Smooth muscle cell (in vitro differentiated cells): ENCODE measurements at regions not wholly inside any gene's neighbourhood (a gene's known extent, or its start where the extent isn't known, plus 50 kb on each side); places are given as distances from the start of the nearest gene placed in this dataset.

Source experiments
- DNase-seq: peaks from one replicate; lab custom pipeline; 2025; ENCODE audit not compliant: unreplicated experiment; lab: John Stamatoyannopoulos, UW
- H2AFZ ChIP-seq: fragments of 200-600 bp; sonication (generic); 2 replicates; pipeline ENCODE4 v1.6.0; 2016; ENCODE audit warnings: antibody characterized with exemption, low read depth, mild to moderate bottlenecking
- H3F3A ChIP-seq: fragments of 200-600 bp; sonication (generic); 2 replicates; pipeline ENCODE4 v1.6.0; 2017; ENCODE audit warnings: antibody characterized with exemption, low read depth
- H3K27ac ChIP-seq: fragments of 200-600 bp; sonication (generic); 2 replicates; pipeline ENCODE4 v1.5.1; 2016; ENCODE audit warnings: low read depth, mild to moderate bottlenecking
- H3K27me3 ChIP-seq: fragments of 200-600 bp; sonication (generic); 2 replicates; pipeline ENCODE4 v1.6.1; 2016; ENCODE audit warnings: low read depth, mild to moderate bottlenecking
- H3K36me3 ChIP-seq: fragments of 200-600 bp; sonication (generic); 2 replicates; pipeline ENCODE4 v1.5.1; 2016; ENCODE audit warnings: low read depth
- H3K4me1 ChIP-seq: fragments of 200-600 bp; sonication (generic); 2 replicates; pipeline ENCODE4 v1.5.1; 2016; ENCODE audit warnings: low read depth
- H3K4me2 ChIP-seq: fragments of 200-600 bp; sonication (generic); 2 replicates; pipeline ENCODE4 v1.6.0; 2016; ENCODE audit warnings: mild to moderate bottlenecking
- H3K4me3 ChIP-seq: fragments of 200-600 bp; sonication (generic); 2 replicates; pipeline ENCODE4 v1.5.1; 2016; ENCODE audit warnings: mild to moderate bottlenecking
- H3K79me2 ChIP-seq: fragments of 200-600 bp; sonication (generic); 2 replicates; pipeline ENCODE4 v1.6.0; 2016; ENCODE audit warnings: low read depth, mild to moderate bottlenecking
- H3K9ac ChIP-seq: fragments of 200-600 bp; sonication (generic); 2 replicates; pipeline ENCODE4 v1.6.0; 2016; ENCODE audit warnings: low read depth
- H3K9me3 ChIP-seq: fragments of 200-600 bp; sonication (generic); replicated peaks from 2 replicates; pipeline ENCODE4 v1.5.1; 2016; ENCODE audit warnings: low read depth
- H4K20me1 ChIP-seq: fragments of 200-600 bp; sonication (generic); 2 replicates; pipeline ENCODE4 v1.6.0; 2016; ENCODE audit warnings: low read depth
- whole genome bisulfite sequencing: methylation state at CpG from one replicate; pipeline ENCODE4 v1.1.7; 2016; ENCODE audit warnings: low lambda C conversion rate; 5-methylcytosine and 5-hydroxymethylcytosine counted together
- TF ChIP-seq, protein P1 (sequence below): fragments of 200-600 bp; sonication (generic); IDR thresholded peaks from 2 replicates; pipeline ENCODE4 v1.5.1; 2017; ENCODE audit warnings: borderline replicate concordance, mild to moderate bottlenecking, antibody characterized with exemption; ENCODE audit not compliant: insufficient read depth, poor library complexity, severe bottlenecking

DNA sequence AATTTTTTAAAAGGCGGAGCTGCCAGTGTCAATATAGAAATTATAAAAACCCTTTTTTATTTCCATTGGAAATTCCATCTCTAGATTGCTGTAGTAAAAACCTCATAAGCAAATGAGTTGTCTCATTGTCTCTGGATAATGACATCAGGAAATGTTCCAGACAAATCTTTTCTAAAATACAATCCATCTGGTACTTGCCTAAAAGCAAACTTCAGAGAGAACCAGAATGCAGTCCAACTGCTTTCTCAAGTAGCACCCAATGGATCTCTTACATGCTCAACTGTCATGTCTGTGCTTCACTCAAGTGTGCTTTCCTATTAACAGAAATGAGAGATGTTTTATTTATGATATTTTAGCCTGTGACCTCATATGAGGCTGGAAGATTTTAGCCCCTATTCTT is 399.6 kb upstream of the NDST3 start:
- 100% methylated on average over 1 of the region's 1 CpG for WGBS
- no peak overlapping the region for H3K9ac ChIP-seq
- no peaks in the 10 kb centered on the region for H3K27me3 ChIP-seq
- H3K4me1 ChIP-seq, result no peaks in the 10 kb centered on the region
- H3K36me3 ChIP-seq, result no peaks in the 10 kb centered on the region
- H3F3A ChIP-seq, result no peaks in the 10 kb centered on the region
- H3K4me3 ChIP-seq, result no peak overlapping the region
- no peaks in the 10 kb centered on the region for H4K20me1 ChIP-seq
- H3K9me3 ChIP-seq, result no peaks in the 10 kb centered on the region
- no peak overlapping the region for H2AFZ ChIP-seq
- H3K27ac ChIP-seq, result no peak overlapping the region
- H3K79me2 ChIP-seq, result no peaks in the 10 kb centered on the region
- DNase-seq, result no peak
- H3K4me2 ChIP-seq, result no peak overlapping the region
- TF ChIP-seq, protein P1, sequence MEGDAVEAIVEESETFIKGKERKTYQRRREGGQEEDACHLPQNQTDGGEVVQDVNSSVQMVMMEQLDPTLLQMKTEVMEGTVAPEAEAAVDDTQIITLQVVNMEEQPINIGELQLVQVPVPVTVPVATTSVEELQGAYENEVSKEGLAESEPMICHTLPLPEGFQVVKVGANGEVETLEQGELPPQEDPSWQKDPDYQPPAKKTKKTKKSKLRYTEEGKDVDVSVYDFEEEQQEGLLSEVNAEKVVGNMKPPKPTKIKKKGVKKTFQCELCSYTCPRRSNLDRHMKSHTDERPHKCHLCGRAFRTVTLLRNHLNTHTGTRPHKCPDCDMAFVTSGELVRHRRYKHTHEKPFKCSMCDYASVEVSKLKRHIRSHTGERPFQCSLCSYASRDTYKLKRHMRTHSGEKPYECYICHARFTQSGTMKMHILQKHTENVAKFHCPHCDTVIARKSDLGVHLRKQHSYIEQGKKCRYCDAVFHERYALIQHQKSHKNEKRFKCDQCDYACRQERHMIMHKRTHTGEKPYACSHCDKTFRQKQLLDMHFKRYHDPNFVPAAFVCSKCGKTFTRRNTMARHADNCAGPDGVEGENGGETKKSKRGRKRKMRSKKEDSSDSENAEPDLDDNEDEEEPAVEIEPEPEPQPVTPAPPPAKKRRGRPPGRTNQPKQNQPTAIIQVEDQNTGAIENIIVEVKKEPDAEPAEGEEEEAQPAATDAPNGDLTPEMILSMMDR, result no peak

DNA sequence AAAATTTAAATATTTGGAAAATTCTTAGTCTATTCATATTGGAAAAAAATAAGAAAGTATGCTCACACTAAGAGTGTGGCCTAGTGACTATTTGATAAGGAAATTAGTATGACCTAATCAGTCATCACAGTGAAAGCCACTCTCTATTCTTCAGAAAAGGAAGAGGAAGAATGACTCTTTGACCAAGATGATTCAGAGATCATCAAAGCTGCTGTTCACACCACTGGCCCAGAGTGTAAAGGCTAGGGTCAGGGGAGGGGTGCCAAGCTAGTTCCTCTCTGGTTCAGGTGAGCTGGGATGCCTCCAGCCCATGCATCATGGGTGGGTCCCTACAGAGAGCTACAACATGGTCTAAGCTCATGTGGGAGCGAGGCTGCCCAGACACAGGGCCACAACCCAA is 396.9 kb upstream of the NDST3 start:
- Histone ChIP-seq H3K27ac (no peak overlapping the region), H3K9ac (no peak overlapping the region), H3K4me3 (no peak overlapping the region), H3K36me3 (no peaks in the 10 kb centered on the region), H4K20me1 (no peaks in the 10 kb centered on the region), H2AFZ (no peak overlapping the region), H3K79me2 (no peaks in the 10 kb centered on the region), H3K9me3 (no peaks in the 10 kb centered on the region), H3K4me1 (no peaks in the 10 kb centered on the region), H3K4me2 (no peak overlapping the region), H3F3A (no peaks in the 10 kb centered on the region), H3K27me3 (no peaks in the 10 kb centered on the region)
- DNase-seq, result no peak
- TF ChIP-seq, protein P1, result no peak
- WGBS, result 100% methylated on average over 1 of the region's 1 CpG

DNA sequence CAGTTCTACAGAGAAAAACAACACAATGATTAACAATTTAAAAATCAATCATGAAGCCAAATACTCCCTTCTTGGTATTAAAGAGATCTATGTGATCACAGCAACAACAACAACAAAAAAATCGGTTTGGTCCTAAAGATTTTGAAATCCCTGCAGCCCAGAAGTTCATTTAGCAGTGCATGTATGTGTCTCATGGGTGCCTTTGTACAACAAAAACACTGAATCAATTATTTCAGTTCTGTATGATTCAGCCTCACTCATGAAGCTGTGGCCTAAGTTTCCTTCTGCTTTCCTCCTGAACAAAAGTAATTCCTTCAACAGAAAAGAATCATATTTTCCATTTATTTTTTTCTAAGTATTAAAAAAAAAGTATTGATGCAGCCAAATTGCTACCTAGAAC is 393.4 kb upstream of the NDST3 start:
- Histone ChIP-seq H4K20me1 (no peaks in the 10 kb centered on the region), H3K36me3 (no peaks in the 10 kb centered on the region), H3K27me3 (no peaks in the 10 kb centered on the region), H3K9ac (no peak overlapping the region), H3K27ac (no peak overlapping the region), H3K4me2 (no peak overlapping the region), H3F3A (no peaks in the 10 kb centered on the region), H2AFZ (no peak overlapping the region), H3K4me3 (no peak overlapping the region), H3K79me2 (no peaks in the 10 kb centered on the region), H3K9me3 (no peaks in the 10 kb centered on the region), H3K4me1 (no peaks in the 10 kb centered on the region)
- no peak for DNase-seq
- TF ChIP-seq, protein P1, result no peak
- 86% methylated on average over 1 of the region's 1 CpG for WGBS

DNA sequence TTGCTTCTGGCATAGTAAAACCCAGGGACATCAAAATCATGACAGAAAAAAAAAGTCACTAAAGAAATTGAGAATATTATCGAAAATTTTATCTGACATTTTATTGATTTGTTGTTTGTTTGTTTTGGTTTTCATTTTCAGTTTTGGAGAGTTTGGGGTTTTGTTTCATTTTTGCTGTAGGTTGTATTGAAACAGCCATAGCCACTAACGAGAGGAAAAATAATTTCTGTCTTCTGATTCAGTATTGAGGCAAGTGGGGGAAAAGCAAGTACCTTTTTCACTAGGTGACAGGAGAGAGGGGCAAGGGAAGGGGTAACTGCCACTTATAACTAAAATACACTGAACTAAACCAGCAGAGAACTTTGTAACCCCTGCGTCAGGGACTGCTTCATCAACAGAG is 392.8 kb upstream of the NDST3 start:
- H2AFZ ChIP-seq, result no peak overlapping the region
- no peaks in the 10 kb centered on the region for H3K4me1 ChIP-seq
- DNase-seq, result no peak
- H3K9me3 ChIP-seq, result peaks cover 2% of the 10 kb centered on the region
- no peak overlapping the region for H3K27ac ChIP-seq
- H3K27me3 ChIP-seq, result no peaks in the 10 kb centered on the region
- H3K4me2 ChIP-seq, result no peak overlapping the region
- H4K20me1 ChIP-seq, result no peaks in the 10 kb centered on the region
- no peaks in the 10 kb centered on the region for H3F3A ChIP-seq
- H3K79me2 ChIP-seq, result no peaks in the 10 kb centered on the region
- H3K36me3 ChIP-seq, result no peaks in the 10 kb centered on the region
- 74% methylated on average over 3 of the region's 3 CpGs for WGBS
- no peak overlapping the region for H3K9ac ChIP-seq
- H3K4me3 ChIP-seq, result no peak overlapping the region
- TF ChIP-seq, protein P1, result no peak
